PC-9 (cell line): ENCODE measurements at regions not wholly inside any gene's neighbourhood (a gene's known extent, or its start where the extent isn't known, plus 50 kb on each side); places are given as distances from the start of the nearest gene placed in this dataset.

Experiments
- EZH2 ChIP-seq: fragments of 200-600 bp; sonication (generic); IDR thresholded peaks from 2 replicates; pipeline ENCODE4 v1.8.0; 2017; ENCODE audit warnings: antibody characterized with exemption, low read depth
- TF ChIP-seq, protein P1 (sequence below): fragments of 200-600 bp; sonication (generic); conservative IDR thresholded peaks from 2 replicates; pipeline ENCODE4 v1.6.1; 2017; ENCODE audit warnings: mixed run types, antibody characterized with exemption, mild to moderate bottlenecking, moderate library complexity

DNA sequence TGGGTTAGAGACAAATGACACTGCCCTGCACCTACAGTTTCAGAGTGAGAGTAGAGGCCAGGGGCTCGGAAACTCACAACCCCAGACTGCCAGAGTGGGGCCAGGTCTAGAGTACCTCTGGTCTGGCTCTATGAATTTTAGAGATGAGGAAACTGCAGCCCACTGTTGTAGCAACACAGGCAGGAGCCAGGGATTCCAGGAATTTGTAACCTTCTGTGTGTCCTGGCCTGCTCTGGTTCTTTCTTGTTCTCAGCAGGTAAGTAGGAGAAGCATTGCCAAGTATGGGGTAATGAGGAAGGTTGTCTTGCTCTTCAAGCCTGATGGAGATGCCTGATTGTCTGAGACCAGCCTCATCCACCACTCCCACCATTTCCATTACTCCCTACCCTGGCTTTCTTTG, 221.8 kb downstream of the UACA start:
- TF ChIP-seq, protein P1, sequence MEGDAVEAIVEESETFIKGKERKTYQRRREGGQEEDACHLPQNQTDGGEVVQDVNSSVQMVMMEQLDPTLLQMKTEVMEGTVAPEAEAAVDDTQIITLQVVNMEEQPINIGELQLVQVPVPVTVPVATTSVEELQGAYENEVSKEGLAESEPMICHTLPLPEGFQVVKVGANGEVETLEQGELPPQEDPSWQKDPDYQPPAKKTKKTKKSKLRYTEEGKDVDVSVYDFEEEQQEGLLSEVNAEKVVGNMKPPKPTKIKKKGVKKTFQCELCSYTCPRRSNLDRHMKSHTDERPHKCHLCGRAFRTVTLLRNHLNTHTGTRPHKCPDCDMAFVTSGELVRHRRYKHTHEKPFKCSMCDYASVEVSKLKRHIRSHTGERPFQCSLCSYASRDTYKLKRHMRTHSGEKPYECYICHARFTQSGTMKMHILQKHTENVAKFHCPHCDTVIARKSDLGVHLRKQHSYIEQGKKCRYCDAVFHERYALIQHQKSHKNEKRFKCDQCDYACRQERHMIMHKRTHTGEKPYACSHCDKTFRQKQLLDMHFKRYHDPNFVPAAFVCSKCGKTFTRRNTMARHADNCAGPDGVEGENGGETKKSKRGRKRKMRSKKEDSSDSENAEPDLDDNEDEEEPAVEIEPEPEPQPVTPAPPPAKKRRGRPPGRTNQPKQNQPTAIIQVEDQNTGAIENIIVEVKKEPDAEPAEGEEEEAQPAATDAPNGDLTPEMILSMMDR: no peak
- TF ChIP-seq EZH2: no peak
